ENCODE measurements at regions not wholly inside any gene's neighbourhood (a gene's known extent, or its start where the extent isn't known, plus 50 kb on each side); places are given as distances from the start of the nearest gene placed in this dataset.

DNA sequence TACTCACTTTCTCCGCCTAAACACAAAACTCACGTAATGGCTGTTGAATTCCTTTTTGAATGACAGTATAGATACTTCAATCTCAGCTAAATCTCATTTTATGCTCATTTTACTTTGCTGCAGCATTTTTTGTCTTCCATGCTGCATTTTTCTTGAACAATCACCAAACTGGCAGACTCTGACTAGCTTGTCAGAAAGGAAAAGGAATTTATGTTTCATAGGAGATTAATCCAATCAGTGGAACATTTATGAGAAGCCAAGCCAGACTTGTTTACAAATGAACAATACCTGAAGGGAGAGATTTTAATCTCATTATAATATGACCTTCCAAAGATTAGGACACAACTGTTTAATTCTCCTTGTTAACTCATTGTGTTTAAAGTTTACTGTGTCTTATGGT is 1044.3 kb downstream of the DIAPH3 start:
- no peaks in the 10 kb centered on the region for H3K9me2 ChIP-seq (ENCODE audit: insufficient read depth, low read length)
- H3K36me3 ChIP-seq (ENCODE audit: insufficient read depth, low read length): no peaks in the 10 kb centered on the region
- H3K79me2 ChIP-seq (replicated peaks; ENCODE audit: insufficient read depth, low read length): no peaks in the 10 kb centered on the region
- H4K20me1 ChIP-seq (ENCODE audit: insufficient read depth): no peaks in the 10 kb centered on the region
- no peak overlapping the region for H2AFZ ChIP-seq (ENCODE audit: low read depth, low read length)
- H3F3A ChIP-seq (ENCODE audit: insufficient read depth, low read length, poor library complexity, severe bottlenecking): no peaks in the 10 kb centered on the region
- H3K4me3 ChIP-seq (ENCODE audit: low read length): no peak overlapping the region
- no peaks in the 10 kb centered on the region for H3K27me3 ChIP-seq (ENCODE audit: insufficient read depth, low read depth, low read length)
- TF ChIP-seq MXI1 (conservative IDR thresholded peaks at IDR 0.05; ENCODE audit: poor library complexity, severe bottlenecking) (no peak), POLR2AphosphoS5 (IDR thresholded peaks at IDR 0.05) (no peak), SMC3 (conservative IDR thresholded peaks at IDR 0.05; ENCODE audit: poor library complexity) (no peak), EP300 (conservative IDR thresholded peaks at IDR 0.05; ENCODE audit: poor library complexity, severe bottlenecking) (no peak), EZH2 (IDR thresholded peaks at IDR 0.05; ENCODE audit: borderline replicate concordance, insufficient read depth, low read length, poor library complexity, severe bottlenecking) (no peak), RAD21 (conservative IDR thresholded peaks at IDR 0.05) (no peak), TAF1 (IDR thresholded peaks at IDR 0.05; ENCODE audit: low read depth) (no peak)
- TF ChIP-seq, protein P1, sequence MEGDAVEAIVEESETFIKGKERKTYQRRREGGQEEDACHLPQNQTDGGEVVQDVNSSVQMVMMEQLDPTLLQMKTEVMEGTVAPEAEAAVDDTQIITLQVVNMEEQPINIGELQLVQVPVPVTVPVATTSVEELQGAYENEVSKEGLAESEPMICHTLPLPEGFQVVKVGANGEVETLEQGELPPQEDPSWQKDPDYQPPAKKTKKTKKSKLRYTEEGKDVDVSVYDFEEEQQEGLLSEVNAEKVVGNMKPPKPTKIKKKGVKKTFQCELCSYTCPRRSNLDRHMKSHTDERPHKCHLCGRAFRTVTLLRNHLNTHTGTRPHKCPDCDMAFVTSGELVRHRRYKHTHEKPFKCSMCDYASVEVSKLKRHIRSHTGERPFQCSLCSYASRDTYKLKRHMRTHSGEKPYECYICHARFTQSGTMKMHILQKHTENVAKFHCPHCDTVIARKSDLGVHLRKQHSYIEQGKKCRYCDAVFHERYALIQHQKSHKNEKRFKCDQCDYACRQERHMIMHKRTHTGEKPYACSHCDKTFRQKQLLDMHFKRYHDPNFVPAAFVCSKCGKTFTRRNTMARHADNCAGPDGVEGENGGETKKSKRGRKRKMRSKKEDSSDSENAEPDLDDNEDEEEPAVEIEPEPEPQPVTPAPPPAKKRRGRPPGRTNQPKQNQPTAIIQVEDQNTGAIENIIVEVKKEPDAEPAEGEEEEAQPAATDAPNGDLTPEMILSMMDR (IDR thresholded peaks at IDR 0.05; ENCODE audit: poor library complexity, severe bottlenecking): no peak
- TF ChIP-seq, protein P2, sequence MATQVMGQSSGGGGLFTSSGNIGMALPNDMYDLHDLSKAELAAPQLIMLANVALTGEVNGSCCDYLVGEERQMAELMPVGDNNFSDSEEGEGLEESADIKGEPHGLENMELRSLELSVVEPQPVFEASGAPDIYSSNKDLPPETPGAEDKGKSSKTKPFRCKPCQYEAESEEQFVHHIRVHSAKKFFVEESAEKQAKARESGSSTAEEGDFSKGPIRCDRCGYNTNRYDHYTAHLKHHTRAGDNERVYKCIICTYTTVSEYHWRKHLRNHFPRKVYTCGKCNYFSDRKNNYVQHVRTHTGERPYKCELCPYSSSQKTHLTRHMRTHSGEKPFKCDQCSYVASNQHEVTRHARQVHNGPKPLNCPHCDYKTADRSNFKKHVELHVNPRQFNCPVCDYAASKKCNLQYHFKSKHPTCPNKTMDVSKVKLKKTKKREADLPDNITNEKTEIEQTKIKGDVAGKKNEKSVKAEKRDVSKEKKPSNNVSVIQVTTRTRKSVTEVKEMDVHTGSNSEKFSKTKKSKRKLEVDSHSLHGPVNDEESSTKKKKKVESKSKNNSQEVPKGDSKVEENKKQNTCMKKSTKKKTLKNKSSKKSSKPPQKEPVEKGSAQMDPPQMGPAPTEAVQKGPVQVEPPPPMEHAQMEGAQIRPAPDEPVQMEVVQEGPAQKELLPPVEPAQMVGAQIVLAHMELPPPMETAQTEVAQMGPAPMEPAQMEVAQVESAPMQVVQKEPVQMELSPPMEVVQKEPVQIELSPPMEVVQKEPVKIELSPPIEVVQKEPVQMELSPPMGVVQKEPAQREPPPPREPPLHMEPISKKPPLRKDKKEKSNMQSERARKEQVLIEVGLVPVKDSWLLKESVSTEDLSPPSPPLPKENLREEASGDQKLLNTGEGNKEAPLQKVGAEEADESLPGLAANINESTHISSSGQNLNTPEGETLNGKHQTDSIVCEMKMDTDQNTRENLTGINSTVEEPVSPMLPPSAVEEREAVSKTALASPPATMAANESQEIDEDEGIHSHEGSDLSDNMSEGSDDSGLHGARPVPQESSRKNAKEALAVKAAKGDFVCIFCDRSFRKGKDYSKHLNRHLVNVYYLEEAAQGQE (IDR thresholded peaks at IDR 0.05; ENCODE audit: borderline replicate concordance): no peak
- no peak overlapping the region for H3K4me2 ChIP-seq (ENCODE audit: low read length)
- H3K27ac ChIP-seq (ENCODE audit: low read length): no peak overlapping the region
- H3K9me3 ChIP-seq (ENCODE audit: low read length): no peaks in the 10 kb centered on the region
- H3K9ac ChIP-seq (ENCODE audit: low read length): no peak overlapping the region

DNA sequence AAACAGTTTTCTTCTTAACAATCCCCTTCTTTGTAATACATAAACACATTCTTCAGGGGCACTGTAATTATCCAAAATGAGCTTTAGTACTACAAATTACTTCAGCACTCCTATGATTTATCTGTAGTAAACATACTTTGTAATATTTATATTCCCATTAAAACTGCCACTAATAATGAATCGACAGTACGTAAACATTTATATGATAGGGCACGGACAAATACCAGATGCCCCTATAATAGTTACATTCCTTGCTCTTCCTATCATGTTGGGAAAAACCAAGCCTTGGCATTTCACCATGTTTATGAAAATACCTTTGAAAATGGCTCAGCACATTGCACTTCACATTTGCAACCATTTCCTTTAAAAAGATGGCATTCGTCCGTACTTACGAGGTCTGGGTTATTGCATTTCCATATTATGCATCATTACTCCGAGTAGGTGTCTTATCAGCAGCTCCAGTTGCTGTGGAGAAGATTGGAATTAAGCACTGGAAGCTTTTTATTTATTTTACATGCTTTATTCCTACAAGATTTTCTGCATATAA is 1043.4 kb downstream of the DIAPH3 start:
- H3F3A ChIP-seq (ENCODE audit: insufficient read depth, low read length, poor library complexity, severe bottlenecking): no peaks in the 10 kb centered on the region
- no peaks in the 10 kb centered on the region for H3K79me2 ChIP-seq (replicated peaks; ENCODE audit: insufficient read depth, low read length)
- no peaks in the 10 kb centered on the region for H3K9me3 ChIP-seq (ENCODE audit: low read length)
- H4K20me1 ChIP-seq (ENCODE audit: insufficient read depth): no peaks in the 10 kb centered on the region
- no peak overlapping the region for H3K9ac ChIP-seq (ENCODE audit: low read length)
- no peak overlapping the region for H3K4me3 ChIP-seq (ENCODE audit: low read length)
- no peak overlapping the region for H3K27ac ChIP-seq (ENCODE audit: low read length)
- no peaks in the 10 kb centered on the region for H3K27me3 ChIP-seq (ENCODE audit: insufficient read depth, low read depth, low read length)
- no peaks in the 10 kb centered on the region for H3K36me3 ChIP-seq (ENCODE audit: insufficient read depth, low read length)
- no peak for TF ChIP-seq TAF1 (IDR thresholded peaks at IDR 0.05; ENCODE audit: low read depth)
- TF ChIP-seq, protein P2 (IDR thresholded peaks at IDR 0.05; ENCODE audit: borderline replicate concordance): no peak
- TF ChIP-seq SMC3 (conservative IDR thresholded peaks at IDR 0.05; ENCODE audit: poor library complexity): no peak
- TF ChIP-seq, protein P1 (IDR thresholded peaks at IDR 0.05; ENCODE audit: poor library complexity, severe bottlenecking): no peak
- TF ChIP-seq EZH2 (IDR thresholded peaks at IDR 0.05; ENCODE audit: borderline replicate concordance, insufficient read depth, low read length, poor library complexity, severe bottlenecking): no peak
- TF ChIP-seq MXI1 (conservative IDR thresholded peaks at IDR 0.05; ENCODE audit: poor library complexity, severe bottlenecking): no peak
- no peak for TF ChIP-seq RAD21 (conservative IDR thresholded peaks at IDR 0.05)
- no peak for TF ChIP-seq POLR2AphosphoS5 (IDR thresholded peaks at IDR 0.05)
- TF ChIP-seq EP300 (conservative IDR thresholded peaks at IDR 0.05; ENCODE audit: poor library complexity, severe bottlenecking): no peak
- no peak overlapping the region for H2AFZ ChIP-seq (ENCODE audit: low read depth, low read length)
- H3K4me2 ChIP-seq (ENCODE audit: low read length): no peak overlapping the region
- H3K9me2 ChIP-seq (ENCODE audit: insufficient read depth, low read length): no peaks in the 10 kb centered on the region
